Heart left ventricle (tissue), 16 donors: ENCODE measurements at regions not wholly inside any gene's neighbourhood (a gene's known extent, or its start where the extent isn't known, plus 50 kb on each side); places are given as distances from the start of the nearest gene placed in this dataset.
A peak's percentile ranks its signal among the peaks of the same experiment; 100 is the strongest.

Experiments
- ATAC-seq, 4 donors: fragments of 200-7000 bp; cut with Tn5 transposase; one replicate each; pipeline ENCODE4 v1.9.1; 2020 to 2022; ENCODE audit warnings: moderate library complexity in 4 of 4, mild to moderate bottlenecking in 3 of 4, moderate number of reproducible peaks in 1 of 4
- DNase-seq, 5 donors: peaks; one replicate each; pipeline ENCODE4 v3.0.0-alpha.2; 2020
- H3K27ac ChIP-seq, 12 donors: fragments of 200-600 bp; sonication (generic) in 4 of 12; one replicate each; pipeline versions ENCODE4 v1.5.0 to v1.8.0; 2016 to 2022; ENCODE audit warnings: mild to moderate bottlenecking in 2 of 12
- H3K27me3 ChIP-seq, 9 donors: fragments of 200-600 bp; sonication (generic) in 2 of 9; one replicate each; pipeline versions ENCODE4 v1.5.1 to v1.8.0; 2016 to 2022; ENCODE audit warnings: mild to moderate bottlenecking in 3 of 9
- H3K36me3 ChIP-seq, 9 donors: fragments of 200-600 bp; sonication (generic) in 2 of 9; one replicate each; pipeline versions ENCODE4 v1.5.0 to v1.8.0; 2018 to 2022; ENCODE audit warnings: mild to moderate bottlenecking in 2 of 9
- H3K4me1 ChIP-seq, 12 donors: fragments of 200-600 bp; sonication (generic) in 4 of 12; one replicate each; pipeline versions ENCODE4 v1.5.0 to v1.8.0; 2016 to 2022; ENCODE audit warnings: mild to moderate bottlenecking in 3 of 12
- H3K4me3 ChIP-seq, 12 donors: fragments of 200-600 bp; sonication (generic) in 4 of 12; one replicate each; pipeline versions ENCODE4 v1.5.0 to v1.8.0; 2017 to 2022; ENCODE audit warnings: mild to moderate bottlenecking in 9 of 12, moderate library complexity in 4 of 12
- H3K9me3 ChIP-seq, 12 donors: fragments of 200-600 bp; sonication (generic) in 4 of 12; one replicate each; pipeline versions ENCODE4 v1.5.0 to v1.8.0; 2016 to 2022; ENCODE audit warnings: mild to moderate bottlenecking in 1 of 12
- POLR2A ChIP-seq, 2 donors: fragments of 450-650 bp; IDR thresholded peaks; one replicate each; pipeline ENCODE4 v1.6.1; 2017; ENCODE audit warnings: antibody characterized with exemption in 2 of 2, mild to moderate bottlenecking in 2 of 2, moderate library complexity in 2 of 2
- WGBS, 4 donors: extraction: QIAGEN DNeasy Blood & Tissue Kit in 2 of 4; methylation state at CpG; one replicate each; pipeline versions ENCODE4 v1.1.5 to v1.1.7; 2013 to 2018; 5-methylcytosine and 5-hydroxymethylcytosine counted together
- intact Hi-C, 10 donors: fragments of 100-400 bp; cut with DNase I; formaldehyde crosslinking; loops; one replicate each; pipeline versions ENCODE4 v1.11.1 to v1.14.2; 2022
- TF ChIP-seq, protein P1 (sequence below), 12 donors: fragments of 200-600 bp; sonication (generic) in 4 of 12; IDR thresholded peaks; one replicate each; pipeline versions ENCODE4 v1.5.0 to v1.8.0; 2018 to 2022; ENCODE audit warnings: antibody characterized with exemption in 12 of 12, mild to moderate bottlenecking in 5 of 12
- donor health status: ischemic (EF 13 %, LVEDD 7.1; RV severe dilation, severe dysfunction).
- donor health status: healthy with polysubstance abuse.
- donor health status: DM: no; HTN: yes; CAD: no.
- donor health status: DM: no; HTN: no; CAD: no.
- donor health status: ischemic (EF 25% LVEDD 6.9; RV normal size, moderate dysfunction).
- donor health status: ischemic (EF 25% LVEDD 5.7; RV mildly dilated, moderate dysfunction).
- donor health status: healthy.
- donor health status: DM: yes; HTN: yes; CAD: no.
- donor health status: ischemic (EF 35%, LVEDD 5.7; RV mildly dilated, moderate dysfunction).
- donor health status: nonischemic (EF 11% LVEDD 7.7; RV severe dilation, severe dysfunction).
- donor health status: DM: yes; HTN: yes; CAD: no.
- donor health status: PGD.
- donor health status: ischemic (EF 29% LVEDD 5.4; RV normal size, mild dysfunction).
- donor health status: nonischemic (EF 23%, LVEDD 6.1; RV moderate dilation, normal function).

DNA sequence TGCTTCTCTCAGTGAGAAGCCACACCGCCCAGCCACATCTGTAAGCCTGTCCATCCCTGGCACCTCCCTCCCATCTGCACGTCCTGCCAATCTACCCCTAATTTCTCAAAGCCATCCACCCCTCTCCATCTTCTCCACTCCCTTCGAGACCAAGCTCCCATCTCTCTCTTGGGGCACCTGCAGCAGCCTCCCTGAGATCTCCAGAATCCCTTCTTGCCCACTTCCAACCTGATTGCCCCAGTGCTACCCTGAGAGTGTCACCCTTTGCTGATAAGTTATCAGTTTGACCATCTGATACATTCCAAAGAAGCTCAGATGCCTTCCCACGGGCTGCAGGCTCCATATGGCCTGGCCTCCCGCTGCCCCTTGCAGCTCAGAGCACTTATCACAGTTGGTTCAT lies 496.1 kb downstream of the SHQ1 start:
- 89 to 96% (median 94%) methylated on average over 5 of the region's 5 CpGs for WGBS, 4 donors
- ATAC-seq (no peak), DNase-seq (no peak)
- TF ChIP-seq, protein P1, sequence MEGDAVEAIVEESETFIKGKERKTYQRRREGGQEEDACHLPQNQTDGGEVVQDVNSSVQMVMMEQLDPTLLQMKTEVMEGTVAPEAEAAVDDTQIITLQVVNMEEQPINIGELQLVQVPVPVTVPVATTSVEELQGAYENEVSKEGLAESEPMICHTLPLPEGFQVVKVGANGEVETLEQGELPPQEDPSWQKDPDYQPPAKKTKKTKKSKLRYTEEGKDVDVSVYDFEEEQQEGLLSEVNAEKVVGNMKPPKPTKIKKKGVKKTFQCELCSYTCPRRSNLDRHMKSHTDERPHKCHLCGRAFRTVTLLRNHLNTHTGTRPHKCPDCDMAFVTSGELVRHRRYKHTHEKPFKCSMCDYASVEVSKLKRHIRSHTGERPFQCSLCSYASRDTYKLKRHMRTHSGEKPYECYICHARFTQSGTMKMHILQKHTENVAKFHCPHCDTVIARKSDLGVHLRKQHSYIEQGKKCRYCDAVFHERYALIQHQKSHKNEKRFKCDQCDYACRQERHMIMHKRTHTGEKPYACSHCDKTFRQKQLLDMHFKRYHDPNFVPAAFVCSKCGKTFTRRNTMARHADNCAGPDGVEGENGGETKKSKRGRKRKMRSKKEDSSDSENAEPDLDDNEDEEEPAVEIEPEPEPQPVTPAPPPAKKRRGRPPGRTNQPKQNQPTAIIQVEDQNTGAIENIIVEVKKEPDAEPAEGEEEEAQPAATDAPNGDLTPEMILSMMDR (IDR thresholded peaks at IDR 0.05), result no peak
- no peak for TF ChIP-seq POLR2A (IDR thresholded peaks at IDR 0.05)
- no peaks in the 10 kb centered on the region for H3K27me3 ChIP-seq
- intact Hi-C loops, result no loop called here
- peaks cover 0 to 16% (median 9%) of the 10 kb centered on the region in 12 donors for H3K4me1 ChIP-seq
- H3K9me3 ChIP-seq, result no peaks in the 10 kb centered on the region
- H3K27ac ChIP-seq, result no peak overlapping the region
- H3K4me3 ChIP-seq, result no peak overlapping the region
- no peaks in the 10 kb centered on the region for H3K36me3 ChIP-seq

DNA sequence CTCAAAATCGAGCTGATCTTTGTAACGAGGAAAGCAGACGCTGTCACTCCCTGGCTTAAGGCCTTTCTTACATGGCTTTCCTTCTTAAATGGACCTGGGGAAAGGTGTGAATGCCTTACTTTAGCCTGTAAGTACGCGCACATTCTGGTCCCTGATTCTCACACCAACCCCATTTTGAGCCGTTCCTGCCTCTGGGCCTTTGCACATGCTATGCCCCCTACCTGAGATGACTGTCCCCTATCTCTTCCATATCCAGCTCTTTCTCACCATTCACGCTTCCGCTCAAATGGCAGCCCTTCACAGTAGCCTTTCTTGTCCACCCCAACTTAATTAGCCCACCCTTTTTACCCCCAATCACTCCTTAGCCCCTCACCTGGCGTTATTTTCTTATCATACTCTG lies 496.7 kb downstream of the SHQ1 start:
- H3K27me3 ChIP-seq, result no peaks in the 10 kb centered on the region
- no peaks in the 10 kb centered on the region for H3K9me3 ChIP-seq
- H3K4me1 ChIP-seq, result peaks cover 0 to 19% (median 14%) of the 10 kb centered on the region in 12 donors
- H3K4me3 ChIP-seq, result no peak overlapping the region
- TF ChIP-seq, protein P1 (IDR thresholded peaks at IDR 0.05), result no peak
- no peak for TF ChIP-seq POLR2A (IDR thresholded peaks at IDR 0.05)
- intact Hi-C loops, result no loop called here
- WGBS, 4 donors, result 90 to 96% (median 92%) methylated on average over 9 of the region's 9 CpGs
- H3K27ac ChIP-seq, result no peak overlapping the region
- H3K36me3 ChIP-seq, result no peaks in the 10 kb centered on the region
- DNase-seq (no peak), ATAC-seq (no peak)

DNA sequence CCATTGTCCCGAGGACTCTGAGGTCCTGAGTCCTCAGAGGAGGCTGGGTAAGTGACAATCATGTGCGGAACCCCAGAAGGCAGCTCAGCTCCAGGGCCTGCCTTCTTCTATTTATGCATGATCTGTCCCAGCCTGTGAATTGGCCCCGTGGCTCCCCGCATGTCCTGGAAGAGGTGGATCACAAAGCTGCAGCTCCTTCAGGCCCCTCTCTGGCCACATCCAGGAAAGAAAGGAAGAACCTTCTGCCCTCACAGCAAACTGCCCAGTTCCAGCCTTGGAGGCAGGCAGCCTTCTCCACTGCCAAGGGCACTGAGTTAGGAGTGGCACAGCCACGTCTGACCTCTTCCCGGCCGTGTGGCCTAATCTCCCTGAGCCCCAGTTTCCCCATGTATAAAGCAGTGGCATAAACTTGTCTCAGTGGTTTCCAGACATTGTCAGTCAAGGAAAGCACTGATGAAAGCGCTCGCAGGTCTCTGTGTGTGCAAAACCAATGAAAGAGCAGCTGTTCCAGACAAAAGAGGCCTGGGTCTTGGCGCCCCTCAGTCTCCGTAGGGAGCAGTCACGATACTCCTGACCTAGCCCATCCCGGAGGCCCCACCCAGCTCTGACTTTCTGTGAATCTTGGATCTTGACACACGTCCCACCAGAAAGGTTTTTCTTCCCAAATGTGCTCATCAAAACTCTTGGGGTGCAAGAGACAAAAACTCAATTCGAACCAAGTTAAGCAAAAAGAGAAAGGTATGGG lies 497.3 kb downstream of the SHQ1 start:
- no peak for TF ChIP-seq POLR2A (IDR thresholded peaks at IDR 0.05)
- TF ChIP-seq, protein P1 (IDR thresholded peaks at IDR 0.05), result no peak
- Histone ChIP-seq H3K4me1 (peaks cover 0 to 25% (median 18%) of the 10 kb centered on the region in 12 donors), H3K9me3 (no peaks in the 10 kb centered on the region), H3K27me3 (no peaks in the 10 kb centered on the region), H3K4me3 (no peak overlapping the region), H3K36me3 (no peaks in the 10 kb centered on the region), H3K27ac (no peak overlapping the region)
- intact Hi-C loops, result no loop called here
- 78 to 92% (median 84%) methylated on average over 13 to 15 of the region's 15 CpGs for WGBS, 4 donors
- ATAC-seq (no peak), DNase-seq (no peak)

DNA sequence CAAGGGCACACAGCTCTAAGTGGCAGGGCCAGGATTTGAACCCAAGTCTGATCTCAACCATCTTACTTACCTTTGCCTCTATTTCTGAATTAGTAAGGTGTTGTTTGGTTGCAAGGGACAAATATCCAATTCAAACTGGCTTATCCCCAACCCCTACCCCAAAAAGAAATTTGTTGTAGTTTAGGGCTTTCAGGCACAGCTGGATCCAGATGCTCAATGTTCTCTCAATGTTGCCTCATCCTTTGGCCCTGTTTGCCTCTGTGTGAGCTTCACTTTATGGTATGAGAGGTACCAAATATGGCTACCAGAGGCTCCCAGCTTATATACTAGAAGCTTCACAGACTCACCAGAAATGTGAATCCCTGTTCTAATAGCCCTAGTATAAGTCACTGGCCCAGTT lies 499.9 kb downstream of the SHQ1 start:
- DNase-seq (no peak), ATAC-seq (no peak)
- Histone ChIP-seq H3K9me3 (no peaks in the 10 kb centered on the region), H3K4me1 (peaks cover 0 to 38% (median 18%) of the 10 kb centered on the region in 12 donors), H3K4me3 (no peak overlapping the region), H3K36me3 (no peaks in the 10 kb centered on the region), H3K27me3 (no peaks in the 10 kb centered on the region), H3K27ac (peak overlapping the region in 5 of 12 donors; percentile 9 to 45 (median 23))
- intact Hi-C loops, result no loop called here
- TF ChIP-seq, protein P1 (IDR thresholded peaks at IDR 0.05), result no peak
- no peak for TF ChIP-seq POLR2A (IDR thresholded peaks at IDR 0.05)
